HL-60 (cell line): ENCODE measurements at regions not wholly inside any gene's neighbourhood (a gene's known extent, or its start where the extent isn't known, plus 50 kb on each side); places are given as distances from the start of the nearest gene placed in this dataset.

Experiments
- DNase-seq, 2 experiments: peaks; one replicate each; pipeline ENCODE4 v3.0.0-alpha.2; 2010 to 2020; ENCODE audit warnings: low read depth in 1 of 2, low spot score in 1 of 2
- H3K27ac ChIP-seq: fragments of 250-450 bp; sonication (Bioruptor Pico); replicated peaks from 2 replicates; pipeline ENCODE4 v1.5.1; 2020; ENCODE audit warnings: mild to moderate bottlenecking, moderate library complexity
- H3K27me3 ChIP-seq: fragments of 250-450 bp; sonication (Bioruptor Pico); 2 replicates; pipeline ENCODE4 v1.5.1; 2021; ENCODE audit warnings: mild to moderate bottlenecking, moderate library complexity; ENCODE audit not compliant: insufficient read depth, poor library complexity, severe bottlenecking
- H3K4me3 ChIP-seq: replicated peaks from 2 replicates; pipeline ENCODE4 v1.5.1; 2011; ENCODE audit warnings: mild to moderate bottlenecking, control low read depth, low read length; ENCODE audit not compliant: insufficient read depth
- CTCF ChIP-seq: IDR thresholded peaks from one replicate; pipeline ENCODE4 v1.5.1; 2011; ENCODE audit warnings: low read length, control low read depth, inconsistent platforms; ENCODE audit not compliant: insufficient read depth
- GABPA ChIP-seq: IDR thresholded peaks from 2 replicates; pipeline ENCODE4 v1.6.1; 2012; ENCODE audit warnings: low read depth
- POLR2AphosphoS5 ChIP-seq: IDR thresholded peaks from 2 replicates; pipeline ENCODE4 v1.6.1; 2012; ENCODE audit warnings: low read depth
- REST ChIP-seq: IDR thresholded peaks from 2 replicates; pipeline ENCODE4 v1.6.1; 2012; ENCODE audit warnings: low read depth; ENCODE audit not compliant: insufficient replicate concordance
- SPI1 ChIP-seq: IDR thresholded peaks from 2 replicates; pipeline ENCODE4 v1.6.1; 2012; ENCODE audit warnings: low read depth, mild to moderate bottlenecking, borderline replicate concordance

GRCh38 chr13:109604894-109605293 is 181.5 kb downstream of the IRS2 start:
- no peak for DNase-seq
- TF ChIP-seq CTCF (no peak), GABPA (no peak), REST (no peak), POLR2AphosphoS5 (no peak), SPI1 (no peak)

GRCh38 chr13:109602356-109602755 is 184.0 kb downstream of the IRS2 start:
- H3K4me3 ChIP-seq = no peak overlapping the region

More at GRCh38 chr13:109604894-109605293, 181.5 kb downstream of the IRS2 start:
- H3K27me3 ChIP-seq = no peaks in the 10 kb centered on the region
- no peak overlapping the region for H3K4me3 ChIP-seq
- H3K27ac ChIP-seq = no peak overlapping the region

More at GRCh38 chr13:109602356-109602755, 184.0 kb downstream of the IRS2 start:
- no peak for DNase-seq
- TF ChIP-seq POLR2AphosphoS5 = no peak
- TF ChIP-seq CTCF = no peak
- TF ChIP-seq REST = no peak
- no peak for TF ChIP-seq SPI1
- no peak for TF ChIP-seq GABPA
- H3K27me3 ChIP-seq = no peaks in the 10 kb centered on the region
- H3K27ac ChIP-seq = no peak overlapping the region
